ENCODE measurements at regions not wholly inside any gene's neighbourhood (a gene's known extent, or its start where the extent isn't known, plus 50 kb on each side); places are given as distances from the start of the nearest gene placed in this dataset.
A peak's percentile ranks its signal among the peaks of the same experiment; 100 is the strongest.

DNA sequence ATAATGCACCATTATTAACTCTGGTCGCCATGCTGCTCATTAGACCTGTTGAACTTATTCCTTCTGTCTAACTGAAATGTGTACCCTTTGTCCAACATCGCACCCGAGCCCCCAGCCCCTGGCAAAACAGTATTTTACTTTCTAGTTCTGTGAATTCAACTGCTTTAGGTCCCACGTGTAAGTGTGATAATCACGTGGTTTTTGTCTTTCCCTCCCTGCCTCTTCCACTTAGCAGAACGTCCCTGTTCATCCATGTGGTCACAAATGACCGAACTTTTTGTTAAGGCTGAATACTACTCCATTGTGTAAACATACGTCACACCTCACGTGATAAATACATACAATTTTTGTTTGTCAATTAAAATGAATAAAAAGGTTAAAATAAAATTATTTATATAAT, 826.9 kb downstream of the DCDC2C start:
- no peak for DNase-seq
- intact Hi-C loops (cut with DNase I): no loop called here

DNA sequence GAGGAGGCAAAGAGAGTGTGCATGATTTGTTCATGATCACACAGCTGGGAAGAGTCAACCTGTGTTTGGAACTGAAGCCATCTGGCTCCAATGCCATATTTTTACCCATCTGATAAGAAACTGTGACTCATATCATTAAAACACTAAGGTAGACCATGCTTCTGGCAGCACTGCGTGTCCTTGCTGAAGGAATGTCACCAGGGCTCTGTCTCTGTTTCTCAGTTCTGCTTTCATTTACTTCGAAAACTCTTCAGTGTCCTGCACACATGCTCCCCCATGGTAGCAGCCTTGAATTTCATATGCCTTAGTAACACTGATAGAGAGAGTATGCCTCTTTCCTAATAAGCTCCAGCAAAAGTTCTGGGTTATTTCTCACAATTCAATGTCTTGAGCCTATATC, 830.4 kb downstream of the DCDC2C start:
- DNase-seq: no peak
- intact Hi-C loops (cut with DNase I): no loop called here

DNA sequence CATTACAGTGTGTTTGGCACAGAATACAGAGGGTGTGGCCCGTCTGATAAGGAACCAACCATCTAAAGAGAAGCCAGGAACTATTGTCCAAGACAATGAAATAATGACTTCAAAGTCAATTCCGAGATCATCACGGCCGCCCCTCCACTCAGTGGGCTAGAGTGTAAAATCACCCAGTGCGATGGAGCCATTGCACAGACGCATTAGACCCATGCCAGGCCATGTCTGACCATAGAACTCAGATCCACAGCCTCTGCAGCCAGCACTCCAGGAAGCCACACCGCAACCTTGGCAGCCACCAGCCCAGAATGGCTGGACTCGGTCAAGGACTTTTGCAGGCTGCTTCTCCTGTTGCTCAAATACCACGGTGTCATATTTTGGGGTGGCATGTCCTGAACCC, 835.7 kb downstream of the DCDC2C start:
- DNase-seq: peak in 2 of 10 donors; percentile 45 to 53
- intact Hi-C loops (cut with DNase I): no loop called here

DNA sequence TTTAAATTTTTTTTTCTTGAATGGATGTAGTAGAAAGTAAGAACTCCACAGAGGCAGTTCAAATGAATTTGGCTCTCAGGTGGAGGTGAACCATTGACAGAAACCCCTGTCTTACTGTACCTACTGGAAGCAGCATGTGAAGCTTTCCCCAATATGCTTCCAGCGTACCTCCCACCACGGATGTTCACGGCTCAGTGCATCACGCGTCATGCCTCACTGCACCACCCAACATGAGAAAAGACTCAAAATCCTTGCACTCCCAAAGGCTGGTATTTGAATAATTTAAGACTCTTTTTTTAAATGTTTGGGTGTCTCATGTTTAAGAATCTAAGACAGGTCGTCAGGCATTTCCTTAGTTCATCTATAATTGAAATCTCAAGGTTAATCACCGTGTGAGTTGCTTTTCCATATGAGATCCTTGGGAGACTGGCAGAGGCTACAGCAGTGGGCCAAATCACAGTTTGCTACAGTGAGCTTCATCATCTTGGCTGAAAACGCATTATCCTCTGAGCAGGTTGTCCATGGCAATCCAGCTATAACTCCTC, 846.4 kb downstream of the DCDC2C start:
- DNase-seq: no peak
- intact Hi-C loops (cut with DNase I): no loop called here

DNA sequence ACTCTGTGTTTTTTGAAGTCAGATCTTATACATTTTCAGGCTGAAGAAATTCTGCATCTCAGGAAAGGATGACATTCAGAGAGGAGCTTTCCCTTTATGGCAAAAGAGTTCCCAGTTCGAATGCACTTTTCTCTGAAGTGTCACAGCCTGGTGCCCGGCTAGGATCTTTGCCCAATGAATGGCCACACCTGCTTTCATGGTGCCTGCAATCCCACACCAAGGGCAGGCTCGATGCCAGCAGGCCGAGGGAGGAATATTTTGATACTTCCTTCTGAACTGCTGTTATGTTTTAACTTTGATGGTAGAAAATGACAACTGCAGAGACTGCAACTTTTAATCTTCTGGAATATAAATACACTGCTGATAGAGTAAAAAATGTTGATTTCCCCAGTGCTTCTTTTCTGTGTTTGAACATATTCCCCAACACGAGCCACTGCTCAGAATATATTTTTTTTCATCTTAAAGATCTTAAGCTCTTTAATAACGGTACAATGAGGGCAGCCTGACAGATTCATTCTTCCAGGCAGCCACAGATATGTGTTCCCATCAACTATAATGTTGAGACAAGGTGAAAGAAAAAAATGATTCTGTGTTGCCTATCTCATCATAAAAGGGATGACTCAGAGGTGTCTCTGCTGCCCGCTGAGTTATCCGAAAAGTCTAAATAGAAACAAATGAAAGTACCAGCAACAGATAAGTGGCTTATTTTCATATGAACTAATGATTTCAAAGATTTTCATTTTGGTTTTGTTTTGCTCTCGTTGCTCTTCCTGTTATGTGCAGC, 848.5 kb downstream of the DCDC2C start:
- intact Hi-C loops (cut with DNase I): no loop called here

DNA sequence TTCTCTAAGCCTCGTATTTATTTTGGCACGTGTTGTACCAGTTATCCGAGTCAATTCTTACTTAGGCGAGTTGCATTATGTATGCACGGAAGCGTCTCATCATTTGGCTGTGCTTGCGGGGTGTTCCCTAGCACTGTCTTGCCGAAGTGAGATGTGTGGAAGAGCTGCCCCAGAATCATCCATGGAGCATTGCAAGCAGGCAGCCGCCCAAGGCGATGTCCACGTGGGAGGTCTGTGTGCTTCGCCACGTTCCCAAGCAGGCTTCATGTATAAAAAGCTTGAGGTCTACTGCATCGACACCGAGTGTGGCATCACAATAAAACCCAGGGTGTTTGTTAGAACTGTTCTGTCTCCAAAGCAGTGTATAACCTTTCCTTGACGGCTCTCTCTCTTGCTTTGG, 849.9 kb downstream of the DCDC2C start:
- peak; percentile 16 to 94 (median 66) for DNase-seq
- intact Hi-C loops (cut with DNase I): no loop called here

More for the DNA sequence above, 848.5 kb downstream of the DCDC2C start:
- DNase-seq: no peak

GRCh38 chr2:4556135-4556896, 852.9 kb downstream of the DCDC2C start:
- intact Hi-C loops (cut with DNase I): no loop called here
- peak in 2 of 10 donors; percentile 14 to 82 for DNase-seq

GRCh38 chr2:4561196-4561595, 857.8 kb downstream of the DCDC2C start:
- DNase-seq: no peak
- intact Hi-C loops (cut with DNase I): no loop called here

GRCh38 chr2:4576075-4576474, 872.7 kb downstream of the DCDC2C start:
- intact Hi-C loops (cut with DNase I): no loop called here
- no peak for DNase-seq

GRCh38 chr2:4579977-4580376, 876.6 kb downstream of the DCDC2C start:
- no peak for DNase-seq
- intact Hi-C loops (cut with DNase I): no loop called here

GRCh38 chr2:4585057-4585635, 881.8 kb downstream of the DCDC2C start:
- DNase-seq: no peak
- intact Hi-C loops (cut with DNase I): no loop called here

- intact Hi-C loops (cut with DNase I): no loop called here
- DNase-seq: no peak
These were observed 885.2 kb downstream of the DCDC2C start for GRCh38 chr2:4588606-4589005.

DNA sequence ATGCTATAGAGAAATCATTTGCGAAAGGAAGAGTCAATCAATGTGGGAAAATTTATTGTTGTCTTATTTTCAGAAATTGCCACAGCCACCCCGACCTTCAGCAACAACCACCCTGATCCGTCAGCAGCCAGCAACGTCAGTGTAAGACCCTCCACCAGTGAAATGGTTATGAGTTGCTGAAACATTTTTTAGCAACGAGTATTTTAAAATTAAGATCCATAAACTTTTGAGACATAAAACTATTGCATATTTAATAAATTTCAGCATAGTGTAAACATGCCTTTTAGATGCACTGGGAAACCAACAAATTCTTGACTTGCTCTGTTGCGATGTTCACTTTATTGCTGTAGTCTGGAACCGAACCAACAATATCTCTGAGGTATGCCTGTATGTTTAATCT, 887.9 kb downstream of the DCDC2C start:
- no peak for DNase-seq
- intact Hi-C loops (cut with DNase I): no loop called here

- DNase-seq: no peak
- intact Hi-C loops (cut with DNase I): no loop called here
These were observed 894.0 kb downstream of the DCDC2C start for GRCh38 chr2:4597400-4597799.

- no peak for DNase-seq
- intact Hi-C loops (cut with DNase I): no loop called here
These were observed 901.4 kb downstream of the DCDC2C start for GRCh38 chr2:4604767-4605166.

- intact Hi-C loops (cut with DNase I): no loop called here
- no peak for DNase-seq
These were observed 914.8 kb downstream of the DCDC2C start for GRCh38 chr2:4618141-4618540.

DNA sequence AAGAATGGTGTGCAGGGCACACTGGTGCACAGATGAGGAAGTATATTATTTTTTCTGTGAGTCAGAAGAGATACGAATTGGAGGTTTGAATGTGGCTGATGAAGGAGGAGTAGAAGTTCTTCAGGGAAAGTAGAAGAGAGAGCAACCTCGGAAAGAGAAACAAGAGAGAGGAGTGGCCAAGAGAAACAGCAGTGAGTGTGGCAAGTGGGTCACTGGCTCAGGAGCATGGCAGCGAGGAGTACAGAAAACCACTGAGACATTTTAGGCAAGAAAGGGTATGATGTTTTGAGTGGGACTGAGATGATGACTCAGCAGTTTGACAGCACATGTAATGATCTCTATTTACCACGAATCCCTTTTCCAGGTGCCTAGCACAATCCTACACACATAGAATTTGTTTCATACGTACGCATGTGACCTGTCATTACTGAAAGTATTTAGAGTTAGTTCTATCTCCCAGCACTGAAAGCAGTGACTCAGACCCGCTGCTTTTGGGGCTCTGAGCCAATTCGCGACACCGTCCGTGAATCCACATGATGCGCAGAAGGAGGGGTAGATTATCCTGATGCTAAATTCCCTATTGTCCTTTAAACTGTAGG, 915.4 kb downstream of the DCDC2C start:
- intact Hi-C loops (cut with DNase I): no loop called here
- no peak for DNase-seq

- intact Hi-C loops (cut with DNase I): no loop called here
- no peak for DNase-seq
These were observed 925.7 kb downstream of the DCDC2C start for GRCh38 chr2:4628998-4629501.

DNA sequence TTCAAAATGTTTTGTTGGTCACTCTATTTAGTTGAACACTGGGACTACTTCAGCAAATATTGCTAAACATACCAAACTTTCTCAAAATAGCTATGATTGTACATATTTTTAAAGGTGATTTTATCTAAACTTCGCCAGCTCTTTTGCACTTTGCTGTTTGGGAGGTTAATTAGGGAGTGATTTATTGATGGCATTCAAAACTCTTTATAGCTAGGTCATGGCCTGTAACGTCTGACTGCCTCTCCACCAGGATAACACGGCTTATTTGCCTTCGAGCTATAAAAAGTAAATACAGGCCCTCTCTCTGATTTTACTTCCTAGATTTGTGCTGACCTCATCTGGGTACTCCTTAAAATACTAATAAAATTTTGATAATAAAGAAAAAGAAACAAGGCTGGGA, 931.9 kb downstream of the DCDC2C start:
- no peak for DNase-seq
- intact Hi-C loops (cut with DNase I): no loop called here

DNA sequence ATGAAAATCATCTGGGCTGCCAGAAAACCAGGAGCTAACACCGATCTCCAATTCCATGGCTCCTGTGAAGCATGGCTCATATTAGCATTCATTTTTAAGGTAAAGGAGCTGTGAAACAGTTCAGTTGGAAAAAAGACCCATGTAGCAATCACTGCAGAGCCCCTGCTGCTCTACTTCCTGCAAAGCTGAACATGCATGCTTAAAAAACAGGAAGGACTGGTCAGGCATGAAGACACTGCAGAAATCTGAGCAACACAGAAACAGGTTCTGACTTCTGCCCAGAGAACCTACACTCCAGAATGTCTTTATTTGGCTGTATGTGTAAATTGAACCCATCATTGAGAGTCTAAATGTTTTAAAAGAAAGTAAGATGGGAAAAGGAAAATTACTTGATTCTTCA, 950.6 kb downstream of the DCDC2C start:
- DNase-seq: no peak
- intact Hi-C loops (cut with DNase I): no loop called here

DNA sequence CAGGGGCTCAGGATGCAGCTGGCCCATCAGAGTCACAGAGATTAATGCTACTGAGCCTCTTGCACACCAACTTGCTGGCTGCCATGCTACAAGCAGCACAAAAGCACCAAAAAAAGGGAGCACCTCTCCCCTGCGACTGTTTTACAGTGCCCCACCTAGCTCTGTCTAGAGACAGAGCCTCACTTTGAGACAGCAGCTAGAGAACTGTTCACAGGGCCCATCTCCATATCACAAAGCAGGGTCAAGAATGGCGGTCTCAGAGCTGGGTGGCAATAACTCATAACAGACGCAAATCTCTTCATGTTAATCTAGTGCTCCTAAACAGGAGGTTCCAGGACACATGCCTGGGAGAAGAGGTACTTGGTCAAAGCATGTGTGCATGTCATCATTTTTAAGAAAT, 953.0 kb downstream of the DCDC2C start:
- intact Hi-C loops (cut with DNase I): no loop called here
- DNase-seq: no peak

Measured in posterior cingulate gyrus (tissue), 11 donors.